Peyer's patch (tissue), 4 donors: ENCODE measurements at regions not wholly inside any gene's neighbourhood (a gene's known extent, or its start where the extent isn't known, plus 50 kb on each side); places are given as distances from the start of the nearest gene placed in this dataset.

Experiments
- POLR2A ChIP-seq, 2 donors: fragments of 450-650 bp; IDR thresholded peaks; one replicate each; pipeline ENCODE4 v1.5.1; 2017; ENCODE audit warnings: antibody characterized with exemption in 2 of 2, mild to moderate bottlenecking in 2 of 2, moderate library complexity in 2 of 2
- TF ChIP-seq, protein P1 (sequence below), 6 experiments: fragments of 450-650 bp in 4 of 6; fragments of 200-600 bp in 2 of 6; sonication (generic) in 1 of 6; IDR thresholded peaks; one replicate each; pipeline ENCODE4 v1.5.1; 2017 to 2019; ENCODE audit warnings: antibody characterized with exemption in 6 of 6, mild to moderate bottlenecking in 3 of 6, moderate library complexity in 1 of 6

GRCh38 chr10:92747066-92747465 is 57.3 kb downstream of the HHEX start:
- TF ChIP-seq, protein P1, sequence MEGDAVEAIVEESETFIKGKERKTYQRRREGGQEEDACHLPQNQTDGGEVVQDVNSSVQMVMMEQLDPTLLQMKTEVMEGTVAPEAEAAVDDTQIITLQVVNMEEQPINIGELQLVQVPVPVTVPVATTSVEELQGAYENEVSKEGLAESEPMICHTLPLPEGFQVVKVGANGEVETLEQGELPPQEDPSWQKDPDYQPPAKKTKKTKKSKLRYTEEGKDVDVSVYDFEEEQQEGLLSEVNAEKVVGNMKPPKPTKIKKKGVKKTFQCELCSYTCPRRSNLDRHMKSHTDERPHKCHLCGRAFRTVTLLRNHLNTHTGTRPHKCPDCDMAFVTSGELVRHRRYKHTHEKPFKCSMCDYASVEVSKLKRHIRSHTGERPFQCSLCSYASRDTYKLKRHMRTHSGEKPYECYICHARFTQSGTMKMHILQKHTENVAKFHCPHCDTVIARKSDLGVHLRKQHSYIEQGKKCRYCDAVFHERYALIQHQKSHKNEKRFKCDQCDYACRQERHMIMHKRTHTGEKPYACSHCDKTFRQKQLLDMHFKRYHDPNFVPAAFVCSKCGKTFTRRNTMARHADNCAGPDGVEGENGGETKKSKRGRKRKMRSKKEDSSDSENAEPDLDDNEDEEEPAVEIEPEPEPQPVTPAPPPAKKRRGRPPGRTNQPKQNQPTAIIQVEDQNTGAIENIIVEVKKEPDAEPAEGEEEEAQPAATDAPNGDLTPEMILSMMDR (IDR thresholded peaks at IDR 0.05): no peak
- TF ChIP-seq POLR2A (IDR thresholded peaks at IDR 0.05): no peak
